DMS153 treated with DMSO at 0.1 percent for 48 hours (cell line): ENCODE measurements at regions not wholly inside any gene's neighbourhood (a gene's known extent, or its start where the extent isn't known, plus 50 kb on each side); places are given as distances from the start of the nearest gene placed in this dataset.
"Not testable (repeated sequence)": the region's sequence is repeated elsewhere in the genome, so short reads cannot be mapped to it uniquely, and the experiment has no call there.

ENCODE experiments used
- DNase-seq: peaks from one replicate; lab custom pipeline; 2025; ENCODE audit not compliant: unreplicated experiment; lab: John Stamatoyannopoulos, UW

GRCh38 chr5:130624805-130625204 lies 540.3 kb downstream of the HINT1 start:
- no peak for DNase-seq

GRCh38 chr5:130616161-130616560 lies 548.9 kb downstream of the HINT1 start:
- no peak for DNase-seq

GRCh38 chr5:130605234-130605633 lies 559.8 kb downstream of the HINT1 start:
- no peak for DNase-seq

DNA sequence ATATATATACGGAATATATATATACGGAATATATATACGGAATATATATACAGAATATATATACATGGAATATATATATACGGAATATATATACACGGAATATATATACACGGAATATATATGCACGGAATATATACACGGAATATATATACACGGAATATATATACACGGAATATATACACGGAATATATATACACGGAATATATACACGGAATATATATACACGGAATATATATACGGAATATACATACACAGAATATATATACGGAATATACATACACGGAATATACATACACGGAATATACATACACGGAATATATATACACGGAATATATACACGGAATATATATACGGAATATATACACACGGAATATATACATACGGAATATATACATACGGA lies 568.4 kb downstream of the HINT1 start:
- DNase-seq, result not testable (repeated sequence)

DNA sequence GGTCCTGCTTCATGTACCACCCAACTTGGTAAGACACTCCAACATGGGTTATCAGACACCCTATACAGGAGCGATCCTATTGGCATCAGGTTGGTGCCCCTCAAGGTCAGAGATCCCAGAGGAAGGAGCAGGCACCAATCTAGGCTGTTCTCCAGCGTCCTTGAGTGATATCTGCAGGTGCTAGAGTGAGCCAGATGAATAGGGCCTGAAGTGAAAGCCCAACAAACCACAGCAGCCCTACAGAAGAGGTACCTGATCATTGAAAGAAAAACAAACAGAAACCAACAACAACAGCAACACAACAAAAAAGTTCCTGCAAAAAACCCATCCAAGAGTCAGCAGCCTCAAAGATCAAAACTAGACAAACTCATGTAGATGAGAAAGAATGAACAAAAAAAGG lies 584.8 kb downstream of the HINT1 start:
- no peak for DNase-seq

DNA sequence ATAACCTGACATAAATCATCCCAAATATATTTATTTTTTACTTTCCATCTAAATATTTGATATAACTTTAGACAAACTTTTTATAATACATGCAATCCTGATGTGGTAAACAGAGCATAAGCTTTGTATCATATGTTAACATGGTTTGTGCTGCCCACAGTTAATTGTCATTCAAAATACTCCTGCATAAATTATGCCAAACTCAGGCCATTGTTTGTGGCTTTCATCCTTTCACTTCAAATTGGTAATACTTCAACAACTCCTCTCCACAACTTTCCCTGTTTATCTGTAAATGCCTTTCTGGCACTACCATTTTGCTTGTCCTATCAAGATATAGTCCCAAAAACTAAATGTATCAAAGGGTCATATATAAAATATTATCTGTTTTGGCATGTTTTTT lies 586.7 kb downstream of the HINT1 start:
- no peak for DNase-seq

- no peak for DNase-seq
These were observed 594.0 kb downstream of the HINT1 start for GRCh38 chr5:130571076-130571475.

DNA sequence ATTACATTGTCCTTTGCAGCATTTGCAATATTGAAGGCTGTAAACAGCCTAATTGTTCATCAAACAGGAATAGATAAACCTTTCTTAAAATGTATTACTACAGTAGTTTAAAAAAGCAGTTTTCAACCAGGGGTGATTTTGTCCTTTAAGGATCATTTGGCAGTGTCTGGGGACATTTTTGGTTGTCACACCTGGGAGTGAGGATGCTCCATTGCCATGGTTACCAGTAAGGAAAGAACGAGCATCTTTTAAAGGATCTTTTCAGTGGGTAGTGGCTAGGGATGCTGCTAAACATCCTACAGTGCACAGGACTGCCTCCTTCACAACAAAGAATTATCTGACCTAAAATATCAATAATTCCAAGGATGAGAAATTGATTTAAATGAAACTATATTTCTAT lies 596.3 kb downstream of the HINT1 start:
- DNase-seq, result no peak

- no peak for DNase-seq
These were observed 609.6 kb downstream of the HINT1 start for GRCh38 chr5:130555429-130555828.

DNA sequence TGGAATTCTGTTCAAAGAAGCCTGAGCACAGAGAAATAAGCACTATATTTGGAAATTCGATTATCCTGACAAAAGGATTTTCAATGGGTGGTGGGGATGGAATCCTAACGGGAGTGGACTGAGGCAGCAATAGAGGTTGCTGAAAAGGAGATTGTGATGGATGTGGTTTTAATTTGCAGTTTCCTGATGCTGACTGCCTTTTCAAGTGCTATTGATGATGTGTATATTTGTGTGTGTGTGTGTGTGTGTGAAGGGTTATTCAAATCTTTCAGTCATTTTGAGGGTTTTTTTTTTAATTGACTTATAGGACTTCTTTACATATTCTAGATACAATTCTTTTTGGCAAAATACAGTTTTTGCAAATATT lies 614.5 kb downstream of the HINT1 start:
- DNase-seq, result no peak

DNA sequence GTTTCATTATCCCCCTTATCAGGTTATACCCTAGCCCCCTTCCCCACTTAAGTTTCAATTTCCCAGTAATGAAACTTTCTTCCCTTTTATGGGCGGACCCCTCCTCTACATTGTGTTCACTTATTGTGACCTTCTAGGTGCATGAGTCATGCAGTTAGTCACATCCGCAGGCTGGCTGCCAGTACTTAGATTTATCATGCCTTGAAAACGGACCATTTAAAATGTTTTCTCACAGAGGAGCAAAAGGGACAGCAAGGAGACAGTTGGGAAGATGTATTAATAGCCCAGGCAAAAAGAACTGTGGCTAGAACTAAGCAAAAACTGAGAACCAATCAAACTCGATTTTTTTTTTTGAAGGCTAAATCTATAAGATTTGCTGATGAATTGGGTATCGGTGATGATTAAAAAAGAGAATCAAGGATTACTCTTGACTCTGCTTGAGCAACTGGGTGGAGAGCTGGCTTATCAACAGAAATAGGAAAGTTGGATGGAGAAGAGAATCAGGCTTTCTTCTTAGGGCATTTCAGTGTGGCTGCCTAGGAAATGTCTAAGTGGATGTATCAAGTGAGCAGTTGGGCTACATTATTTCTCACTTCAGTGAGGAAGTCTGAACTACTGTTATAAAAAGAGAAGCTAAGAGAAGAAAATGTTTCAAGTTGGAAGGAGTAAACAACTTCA lies 615.0 kb downstream of the HINT1 start:
- DNase-seq, result no peak

DNA sequence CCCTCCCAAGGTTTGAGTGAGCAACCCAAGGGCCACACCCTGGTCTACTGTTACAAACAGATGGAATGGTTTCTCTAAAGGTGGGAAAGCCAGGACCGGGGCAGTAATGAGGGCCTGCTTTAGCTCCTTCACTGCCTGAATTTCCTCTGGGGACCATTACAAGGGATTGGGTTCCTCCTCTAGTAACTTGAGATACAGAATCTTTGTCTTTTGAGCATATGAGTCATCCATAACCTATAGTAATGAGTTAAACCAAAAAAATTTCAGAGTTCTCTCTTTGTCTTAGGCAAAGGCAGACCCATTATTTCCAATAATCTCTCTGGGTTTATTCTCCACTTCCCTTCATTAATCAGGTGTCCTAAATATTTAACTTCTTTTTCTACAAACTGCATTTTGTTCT lies 618.8 kb downstream of the HINT1 start:
- no peak for DNase-seq

- DNase-seq, result no peak
These were observed 619.8 kb downstream of the HINT1 start for GRCh38 chr5:130545291-130545690.

DNA sequence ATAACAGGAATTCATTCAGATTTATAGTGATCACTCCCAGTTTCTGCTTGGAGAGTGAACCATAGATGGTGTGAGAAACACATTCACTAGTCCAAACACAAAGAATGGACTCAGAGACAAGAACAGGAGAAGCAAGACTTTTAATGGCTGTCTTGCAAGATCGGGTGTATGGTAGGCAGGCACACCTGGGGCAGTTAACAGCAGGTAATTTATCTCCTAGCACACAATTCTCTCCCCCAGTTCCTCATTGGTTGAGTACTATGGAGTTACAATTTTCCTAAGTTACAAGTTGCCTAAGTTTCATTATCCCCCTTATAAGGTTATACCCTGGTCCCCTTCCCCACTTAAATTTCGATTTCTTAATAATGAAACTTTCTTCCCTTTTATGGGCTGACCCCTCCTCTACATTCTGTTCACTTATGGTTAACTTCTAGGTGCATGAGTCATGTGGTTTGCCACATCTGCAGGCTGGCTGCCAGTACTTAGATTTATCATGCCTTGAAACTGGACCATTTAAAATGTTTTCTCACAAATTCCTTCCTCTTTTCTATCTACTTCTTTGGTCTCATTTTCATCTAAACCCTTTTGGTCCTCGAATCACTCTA lies 623.3 kb downstream of the HINT1 start:
- no peak for DNase-seq

GRCh38 chr5:130536691-130537090 lies 628.4 kb downstream of the HINT1 start:
- no peak for DNase-seq

GRCh38 chr5:130532786-130533185 lies 628.5 kb downstream of the CHSY3 start:
- DNase-seq, result no peak

GRCh38 chr5:130529511-130530485 lies 625.5 kb downstream of the CHSY3 start:
- no peak for DNase-seq

DNA sequence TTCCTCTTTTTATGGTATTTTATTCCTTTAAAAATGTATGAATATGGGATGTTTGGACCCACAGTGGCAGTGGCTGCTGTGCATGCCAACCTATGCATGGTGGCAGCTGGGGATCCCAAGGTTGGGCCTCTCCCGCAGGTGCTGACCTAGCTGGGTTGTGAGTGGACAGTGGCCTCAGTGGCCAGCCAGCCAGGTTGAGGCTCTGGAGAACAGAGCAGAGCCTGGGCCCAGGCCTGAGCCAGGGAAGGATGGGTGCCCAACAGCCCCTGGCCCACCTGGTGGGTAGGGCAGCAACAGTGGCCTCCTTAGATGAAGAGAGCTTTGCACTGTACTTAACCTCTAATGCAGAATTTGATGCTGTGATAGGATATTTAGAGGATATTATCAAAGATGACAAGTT lies 624.8 kb downstream of the CHSY3 start:
- no peak for DNase-seq

DNA sequence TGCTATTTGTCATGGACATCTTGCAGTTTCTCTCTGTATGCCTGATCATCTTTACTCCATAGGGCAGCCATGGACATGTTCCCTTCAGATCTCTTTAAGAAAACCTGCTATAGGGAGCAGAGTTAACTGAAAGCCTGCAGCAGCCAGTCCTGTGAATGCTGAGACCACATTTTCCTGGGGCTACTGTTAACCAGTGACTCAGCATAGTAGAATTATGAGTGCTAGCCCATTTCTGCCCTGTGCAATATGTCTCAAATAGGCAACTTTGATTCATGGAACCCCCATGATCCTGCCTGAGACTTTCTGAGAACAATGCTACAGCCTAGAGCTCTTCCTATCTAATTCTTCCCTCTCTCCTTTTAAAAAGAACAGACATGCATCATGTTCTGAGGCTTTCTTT lies 624.2 kb downstream of the CHSY3 start:
- DNase-seq, result no peak

- no peak for DNase-seq
These were observed 622.4 kb downstream of the CHSY3 start for GRCh38 chr5:130526708-130527107.

DNA sequence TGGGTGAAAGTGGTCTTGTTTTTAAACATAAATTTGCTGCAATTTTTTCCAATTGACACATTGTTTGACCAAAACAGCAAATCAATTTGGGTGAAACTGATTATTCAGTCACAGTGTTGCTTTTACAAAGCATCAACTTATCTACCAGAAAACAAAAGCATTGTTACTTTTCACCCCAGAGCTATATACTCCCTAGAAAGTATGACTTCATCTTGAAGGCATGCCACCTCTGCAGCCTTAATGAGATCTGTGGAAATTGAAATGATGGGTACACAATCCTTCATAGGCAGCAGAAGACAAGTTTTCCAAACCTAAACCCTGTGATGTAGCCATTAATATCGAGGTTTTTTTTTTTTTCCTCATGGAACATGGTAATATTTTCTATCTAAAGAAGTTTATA lies 615.9 kb downstream of the CHSY3 start:
- no peak for DNase-seq
